ENCODE measurements at regions not wholly inside any gene's neighbourhood (a gene's known extent, or its start where the extent isn't known, plus 50 kb on each side); places are given as distances from the start of the nearest gene placed in this dataset.
A peak's percentile ranks its signal among the peaks of the same experiment; 100 is the strongest.

GRCh38 chr1:244219802-244220201 lies 168.7 kb downstream of the ZBTB18 start (continued):
- no peak for TF ChIP-seq ZBTB49 (tag by site-specific recombination; IDR thresholded peaks at IDR 0.05; ENCODE audit: low read depth)
- no peak for TF ChIP-seq FEZF1 (tag by site-specific recombination; IDR thresholded peaks at IDR 0.05)
- TF ChIP-seq ZNF658 (tag by site-specific recombination; IDR thresholded peaks at IDR 0.05) = no peak
- TF ChIP-seq ELK4 (IDR thresholded peaks at IDR 0.05; ENCODE audit: borderline replicate concordance, low read depth, low read length) = no peak

- Histone ChIP-seq H3K27ac (ENCODE audit: extremely low read depth, low read depth, low read length) (no peak overlapping the region), H3K36me3 (ENCODE audit: control insufficient read depth in 2 of 2, insufficient read depth in 1 of 2, low read length in 2 of 2) (no peaks in the 10 kb centered on the region), H3K4me3 (ENCODE audit: low read depth, low read length) (no peak overlapping the region), H3K9me3 (ENCODE audit: control insufficient read depth, insufficient read depth, low read depth, low read length) (no peaks in the 10 kb centered on the region), H3K4me1 (ENCODE audit: control insufficient read depth, insufficient read depth, low read length) (no peaks in the 10 kb centered on the region)
- POLR2A ChIA-PET = interaction anchor here (0.5 kb wide), 1 partner anchor 255 kb away, joined by 3 read pairs; no protein-coding TSS in a partner anchor
- TF ChIP-seq ZNF132 (tag by site-specific recombination; IDR thresholded peaks at IDR 0.05; ENCODE audit: borderline replicate concordance) (no peak), ZNF701 (tag by site-specific recombination; IDR thresholded peaks at IDR 0.05) (no peak)
- CTCF ChIA-PET = interaction anchor here (0.6 kb wide), 1 partner anchor 9 kb away, joined by 6 read pairs; no protein-coding TSS in a partner anchor
Observed at GRCh38 chr1:244220410-244220809, 169.3 kb downstream of the ZBTB18 start.

- no peaks in the 10 kb centered on the region for H3K9me3 ChIP-seq (ENCODE audit: control insufficient read depth, insufficient read depth, low read depth, low read length)
- no peaks in the 10 kb centered on the region for H3K4me1 ChIP-seq (ENCODE audit: control insufficient read depth, insufficient read depth, low read length)
- H3K36me3 ChIP-seq (ENCODE audit: control insufficient read depth in 2 of 2, insufficient read depth in 1 of 2, low read length in 2 of 2) = no peaks in the 10 kb centered on the region
- H3K27ac ChIP-seq (ENCODE audit: extremely low read depth, low read depth, low read length) = no peak overlapping the region
- TF ChIP-seq ZNF10 (tag by site-specific recombination; IDR thresholded peaks at IDR 0.05) = no peak
- CTCF ChIA-PET = interaction anchor here (0.7 to 1.5 kb wide), 3 partner anchors 11 to 78 kb away, joined by 3 to 6 read pairs (median 4); no protein-coding TSS in a partner anchor
- no peak overlapping the region for H3K4me3 ChIP-seq (ENCODE audit: low read depth, low read length)
- POLR2A ChIA-PET = no interaction called here
Observed at GRCh38 chr1:244221991-244222390, 170.9 kb downstream of the ZBTB18 start.

GRCh38 chr1:244224487-244225430 lies 173.7 kb downstream of the ZBTB18 start:
- CTCF ChIA-PET = interaction anchor here (0.7 to 1.9 kb wide), 2 partner anchors 15 to 147 kb away, joined by 4 to 9 read pairs; no protein-coding TSS in a partner anchor
- POLR2A ChIA-PET = interaction anchor here (1.0 kb wide), 1 partner anchor 177 kb away, joined by 3 read pairs; no protein-coding TSS in a partner anchor
- TF ChIP-seq REST (tag by site-specific recombination; IDR thresholded peaks at IDR 0.05) (no peak), ZNF366 (tag by site-specific recombination; conservative IDR thresholded peaks at IDR 0.05) (peak; percentile 87), ZNF148 (tag by site-specific recombination; IDR thresholded peaks at IDR 0.05; ENCODE audit: borderline replicate concordance) (no peak), ZNF639 (tag by site-specific recombination; IDR thresholded peaks at IDR 0.05) (no peak), ZNF211 (tag by site-specific recombination; IDR thresholded peaks at IDR 0.05; ENCODE audit: low read depth) (peak; percentile 96), ZEB2 (tag by site-specific recombination; IDR thresholded peaks at IDR 0.05) (no peak), ZNF214 (tag by site-specific recombination; IDR thresholded peaks at IDR 0.05; ENCODE audit: borderline replicate concordance) (no peak), PRDM1 (tag by site-specific recombination; IDR thresholded peaks at IDR 0.05) (peak; percentile 83), ZNF707 (tag by site-specific recombination; IDR thresholded peaks at IDR 0.05) (no peak)
- Histone ChIP-seq H3K4me3 (ENCODE audit: low read depth, low read length) (no peak overlapping the region), H3K4me1 (ENCODE audit: control insufficient read depth, insufficient read depth, low read length) (no peaks in the 10 kb centered on the region), H3K36me3 (ENCODE audit: control insufficient read depth in 2 of 2, insufficient read depth in 1 of 2, low read length in 2 of 2) (no peaks in the 10 kb centered on the region), H3K27ac (ENCODE audit: extremely low read depth, low read depth, low read length) (no peak overlapping the region), H3K9me3 (ENCODE audit: control insufficient read depth, insufficient read depth, low read depth, low read length) (no peaks in the 10 kb centered on the region)
